RPMI8226 (cell line): ENCODE measurements at regions not wholly inside any gene's neighbourhood (a gene's known extent, or its start where the extent isn't known, plus 50 kb on each side); places are given as distances from the start of the nearest gene placed in this dataset.
"Not testable (repeated sequence)": the region's sequence is repeated elsewhere in the genome, so short reads cannot be mapped to it uniquely, and the experiment has no call there.

ENCODE experiments used
- DNase-seq: peaks from one replicate; pipeline ENCODE4 v3.0.0-alpha.2; 2015

GRCh38 chr6:14876778-14877613 lies 368.9 kb upstream of the JARID2 start:
- no peak for DNase-seq

- no peak for DNase-seq
Measured at GRCh38 chr6:14877758-14878157, 368.1 kb upstream of the JARID2 start.

- DNase-seq, result peak; percentile 39
Measured at GRCh38 chr6:14880052-14880451, 365.8 kb upstream of the JARID2 start.

GRCh38 chr6:14880677-14881076 lies 365.2 kb upstream of the JARID2 start:
- DNase-seq, result no peak

- no peak for DNase-seq
Measured at GRCh38 chr6:14881398-14881797, 364.5 kb upstream of the JARID2 start.

- DNase-seq, result no peak
Measured at GRCh38 chr6:14882394-14883026, 363.4 kb upstream of the JARID2 start.

GRCh38 chr6:14883921-14884320 lies 361.9 kb upstream of the JARID2 start:
- DNase-seq, result no peak

GRCh38 chr6:14885498-14885897 lies 360.4 kb upstream of the JARID2 start:
- DNase-seq, result no peak

GRCh38 chr6:14887181-14887580 lies 358.7 kb upstream of the JARID2 start:
- no peak for DNase-seq

- no peak for DNase-seq
Measured at GRCh38 chr6:14887986-14888574, 357.8 kb upstream of the JARID2 start.

GRCh38 chr6:14888575-14889000 lies 357.3 kb upstream of the JARID2 start:
- no peak for DNase-seq

GRCh38 chr6:14889188-14889587 lies 356.7 kb upstream of the JARID2 start:
- no peak for DNase-seq

- DNase-seq, result no peak
Measured at GRCh38 chr6:14889611-14890593, 356.0 kb upstream of the JARID2 start.

GRCh38 chr6:14891820-14892375 lies 354.0 kb upstream of the JARID2 start:
- not testable (repeated sequence) for DNase-seq

- DNase-seq, result no peak
Measured at GRCh38 chr6:14894105-14894504, 351.8 kb upstream of the JARID2 start.

GRCh38 chr6:14896475-14896874 lies 349.4 kb upstream of the JARID2 start:
- DNase-seq, result no peak

GRCh38 chr6:14897831-14898230 lies 348.0 kb upstream of the JARID2 start:
- DNase-seq, result no peak

GRCh38 chr6:14899441-14899840 lies 346.4 kb upstream of the JARID2 start:
- not testable (repeated sequence) for DNase-seq

GRCh38 chr6:14900919-14901318 lies 344.9 kb upstream of the JARID2 start:
- no peak for DNase-seq

- no peak for DNase-seq
Measured at GRCh38 chr6:14903176-14904038, 342.5 kb upstream of the JARID2 start.

GRCh38 chr6:14905201-14905600 lies 340.7 kb upstream of the JARID2 start:
- DNase-seq, result no peak
